CD8-positive, alpha-beta memory T cell (primary cell): ENCODE measurements at regions not wholly inside any gene's neighbourhood (a gene's known extent, or its start where the extent isn't known, plus 50 kb on each side); places are given as distances from the start of the nearest gene placed in this dataset.

ENCODE experiments used
- CTCF ChIA-PET: fragments of 350-600 bp; sonication (Branson Sonifier 250); formaldehyde crosslinking; loops from one replicate; lab custom pipeline; 2021; ENCODE audit warnings: antibody characterized with exemption; lab: Charles Lee
- POLR2A ChIA-PET: fragments of 350-600 bp; sonication (Branson Sonifier 250); formaldehyde crosslinking; loops from one replicate; lab custom pipeline; 2021; ENCODE audit warnings: antibody characterized with exemption; lab: Charles Lee
- DNase-seq, 5 donors: peaks; one replicate each; pipeline versions ENCODE4 v3.0.0 to v3.0.0-alpha.2; 2020 to 2022; ENCODE audit warnings: mixed read lengths in 1 of 5
- H3K27ac ChIP-seq: one replicate; pipeline ENCODE4 v1.7.0; 2013; ENCODE audit warnings: low read depth, mild to moderate bottlenecking, low read length, moderate library complexity
- H3K27me3 ChIP-seq: 2 replicates; pipeline ENCODE4 v1.7.0; 2013; ENCODE audit warnings: low read length, mild to moderate bottlenecking; ENCODE audit not compliant: insufficient read depth, poor library complexity, severe bottlenecking
- H3K36me3 ChIP-seq: 2 replicates; pipeline ENCODE4 v1.7.0; 2013; ENCODE audit warnings: mild to moderate bottlenecking, low read length, moderate library complexity; ENCODE audit not compliant: insufficient read depth
- H3K4me1 ChIP-seq: 2 replicates; pipeline ENCODE4 v1.7.0; 2013; ENCODE audit warnings: mild to moderate bottlenecking, low read length, moderate library complexity; ENCODE audit not compliant: insufficient read depth
- H3K4me3 ChIP-seq: 2 replicates; pipeline ENCODE4 v1.7.0; 2013; ENCODE audit warnings: mild to moderate bottlenecking, low read length
- H3K9me3 ChIP-seq: 2 replicates; pipeline ENCODE4 v1.7.0; 2013; ENCODE audit warnings: mild to moderate bottlenecking, low read length
- H3K27ac Mint-ChIP-seq, 8 donors: one replicate each; pipeline ENCODE4 v1.8.0; 2020 to 2021; ENCODE audit warnings: mixed read lengths in 8 of 8, mild to moderate bottlenecking in 6 of 8, inconsistent platforms in 3 of 8, moderate library complexity in 3 of 8
- H3K27me3 Mint-ChIP-seq, 2 donors: one replicate each; pipeline ENCODE4 v1.8.0; 2020 to 2021; ENCODE audit warnings: mixed read lengths in 2 of 2, mild to moderate bottlenecking in 1 of 2, moderate library complexity in 1 of 2
- H3K36me3 Mint-ChIP-seq, 3 donors: one replicate each; pipeline ENCODE4 v1.8.0; 2020 to 2021; ENCODE audit warnings: mixed read lengths in 3 of 3, inconsistent platforms in 1 of 3, mild to moderate bottlenecking in 1 of 3
- H3K4me1 Mint-ChIP-seq, 3 donors: one replicate each; pipeline ENCODE4 v1.8.0; 2020 to 2021; ENCODE audit warnings: mixed read lengths in 3 of 3, inconsistent platforms in 1 of 3, mild to moderate bottlenecking in 1 of 3
- H3K4me3 Mint-ChIP-seq, 7 donors: one replicate each; pipeline ENCODE4 v1.8.0; 2020 to 2021; ENCODE audit warnings: mixed read lengths in 7 of 7, mild to moderate bottlenecking in 6 of 7, moderate library complexity in 4 of 7, inconsistent platforms in 2 of 7
- H3K9me3 Mint-ChIP-seq, 5 donors: one replicate each; pipeline ENCODE4 v1.8.0; 2020 to 2022; ENCODE audit warnings: mixed read lengths in 5 of 5, mild to moderate bottlenecking in 3 of 5, moderate library complexity in 2 of 5, inconsistent platforms in 1 of 5

GRCh38 chr7:42468471-42468870 is 231.5 kb upstream of the GLI3 start:
- no peaks in the 10 kb centered on the region for H3K36me3 ChIP-seq
- Mint-ChIP-seq H3K4me1 (no peaks in the 10 kb centered on the region), H3K4me3 (no peak overlapping the region), H3K27me3 (peaks cover 0 to 1% of the 10 kb centered on the region in 2 donors), H3K36me3 (no peaks in the 10 kb centered on the region), H3K9me3 (peaks cover 0 to 4% (median 2%) of the 10 kb centered on the region in 5 donors), H3K27ac (no peak overlapping the region)
- CTCF ChIA-PET: no interaction called here
- no peak overlapping the region for H3K4me3 ChIP-seq
- DNase-seq: no peak
- no peak overlapping the region for H3K27ac ChIP-seq
- no peaks in the 10 kb centered on the region for H3K9me3 ChIP-seq
- no peaks in the 10 kb centered on the region for H3K27me3 ChIP-seq
- no peaks in the 10 kb centered on the region for H3K4me1 ChIP-seq
- POLR2A ChIA-PET: no interaction called here

DNA sequence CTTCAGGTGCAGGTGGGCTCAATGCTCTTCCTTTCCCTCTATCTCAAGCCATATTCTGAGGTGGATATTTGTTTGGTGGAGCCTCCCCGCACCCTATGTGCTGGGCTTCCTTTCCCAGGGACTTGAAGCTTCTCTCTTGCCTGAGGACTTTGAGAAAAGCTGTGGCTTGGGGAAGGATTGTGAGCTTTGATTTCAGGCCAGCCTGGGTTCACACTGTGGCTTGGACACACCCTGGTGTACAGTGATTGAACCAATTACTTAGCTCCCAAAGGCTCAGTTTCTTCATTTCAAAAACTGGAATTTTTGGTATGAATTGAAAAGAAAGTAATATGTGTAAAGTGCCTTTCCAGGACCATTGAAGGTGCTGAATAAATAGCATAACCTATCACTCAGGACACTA is 224.5 kb upstream of the GLI3 start:
- Histone ChIP-seq H3K27ac (no peak overlapping the region), H3K4me3 (no peak overlapping the region), H3K9me3 (no peaks in the 10 kb centered on the region), H3K4me1 (no peaks in the 10 kb centered on the region), H3K27me3 (no peaks in the 10 kb centered on the region), H3K36me3 (no peaks in the 10 kb centered on the region)
- ChIA-PET POLR2A (no interaction called here), CTCF (no interaction called here)
- H3K4me3 Mint-ChIP-seq: no peak overlapping the region
- peaks cover 0 to 8% (median 0%) of the 10 kb centered on the region in 5 donors for H3K9me3 Mint-ChIP-seq
- H3K27me3 Mint-ChIP-seq: peaks cover 0 to 1% of the 10 kb centered on the region in 2 donors
- DNase-seq: no peak
- H3K27ac Mint-ChIP-seq: no peak overlapping the region
- H3K36me3 Mint-ChIP-seq: no peaks in the 10 kb centered on the region
- no peaks in the 10 kb centered on the region for H3K4me1 Mint-ChIP-seq

GRCh38 chr7:42460933-42461332 is 223.9 kb upstream of the GLI3 start:
- no peak overlapping the region for H3K27ac ChIP-seq
- Mint-ChIP-seq H3K4me3 (no peak overlapping the region), H3K36me3 (no peaks in the 10 kb centered on the region), H3K4me1 (no peaks in the 10 kb centered on the region), H3K27me3 (peaks cover 0 to 1% of the 10 kb centered on the region in 2 donors), H3K9me3 (peaks cover 0 to 8% (median 0%) of the 10 kb centered on the region in 5 donors), H3K27ac (no peak overlapping the region)
- ChIA-PET POLR2A (no interaction called here), CTCF (no interaction called here)
- no peaks in the 10 kb centered on the region for H3K9me3 ChIP-seq
- H3K36me3 ChIP-seq: no peaks in the 10 kb centered on the region
- H3K4me1 ChIP-seq: no peaks in the 10 kb centered on the region
- no peak overlapping the region for H3K4me3 ChIP-seq
- no peaks in the 10 kb centered on the region for H3K27me3 ChIP-seq
- no peak for DNase-seq

GRCh38 chr7:42460148-42460547 is 223.1 kb upstream of the GLI3 start:
- H3K27me3 Mint-ChIP-seq: peaks cover 0 to 1% of the 10 kb centered on the region in 2 donors
- Histone ChIP-seq H3K4me3 (no peak overlapping the region), H3K4me1 (no peaks in the 10 kb centered on the region), H3K27ac (no peak overlapping the region), H3K27me3 (no peaks in the 10 kb centered on the region), H3K9me3 (no peaks in the 10 kb centered on the region), H3K36me3 (no peaks in the 10 kb centered on the region)
- H3K4me3 Mint-ChIP-seq: no peak overlapping the region
- ChIA-PET POLR2A (no interaction called here), CTCF (no interaction called here)
- DNase-seq: no peak
- H3K36me3 Mint-ChIP-seq: no peaks in the 10 kb centered on the region
- H3K9me3 Mint-ChIP-seq: peaks cover 0 to 8% (median 0%) of the 10 kb centered on the region in 5 donors
- H3K4me1 Mint-ChIP-seq: no peaks in the 10 kb centered on the region
- H3K27ac Mint-ChIP-seq: no peak overlapping the region

GRCh38 chr7:42457663-42458062 is 220.7 kb upstream of the GLI3 start:
- ChIA-PET CTCF (no interaction called here), POLR2A (no interaction called here)
- H3K9me3 Mint-ChIP-seq: peaks cover 0 to 6% (median 0%) of the 10 kb centered on the region in 5 donors
- no peak overlapping the region for H3K4me3 ChIP-seq
- peaks cover 0 to 4% (median 0%) of the 10 kb centered on the region in 3 donors for H3K4me1 Mint-ChIP-seq
- DNase-seq: no peak
- H3K27me3 ChIP-seq: no peaks in the 10 kb centered on the region
- peaks cover 0 to 3% of the 10 kb centered on the region in 2 donors for H3K27me3 Mint-ChIP-seq
- no peaks in the 10 kb centered on the region for H3K36me3 Mint-ChIP-seq
- H3K4me1 ChIP-seq: no peaks in the 10 kb centered on the region
- no peaks in the 10 kb centered on the region for H3K36me3 ChIP-seq
- no peak overlapping the region for H3K27ac ChIP-seq
- H3K27ac Mint-ChIP-seq: no peak overlapping the region
- H3K9me3 ChIP-seq: no peaks in the 10 kb centered on the region
- H3K4me3 Mint-ChIP-seq: no peak overlapping the region

DNA sequence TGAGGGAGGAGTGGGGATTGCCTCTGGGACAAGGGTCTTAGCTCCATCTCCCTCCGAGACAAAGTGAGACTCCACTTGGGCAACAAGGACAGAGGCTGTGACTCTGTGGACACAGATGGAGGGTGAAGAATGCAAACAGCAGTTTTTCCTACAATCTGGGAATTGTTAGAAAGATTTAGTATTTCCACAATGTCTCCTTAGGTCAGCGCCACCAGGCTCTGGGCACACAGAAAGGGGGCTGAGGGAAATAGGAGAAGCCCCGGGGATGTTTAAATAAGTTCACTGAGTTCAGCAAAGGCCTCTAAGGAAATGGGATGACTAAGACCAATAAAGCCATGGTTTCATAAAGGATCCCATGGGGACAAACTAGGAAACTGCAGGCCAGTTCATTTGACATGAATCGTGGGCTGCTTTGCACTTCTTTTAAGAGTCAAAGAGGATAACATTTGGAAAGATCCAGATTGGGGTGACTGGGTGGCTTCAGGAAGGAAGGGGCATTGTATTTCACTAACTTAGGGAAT is 219.8 kb upstream of the GLI3 start:
- Mint-ChIP-seq H3K27ac (no peak overlapping the region), H3K27me3 (peaks cover 0 to 2% of the 10 kb centered on the region in 2 donors), H3K9me3 (peaks cover 0 to 2% (median 0%) of the 10 kb centered on the region in 5 donors), H3K4me3 (no peak overlapping the region), H3K36me3 (no peaks in the 10 kb centered on the region), H3K4me1 (peaks cover 0 to 4% (median 0%) of the 10 kb centered on the region in 3 donors)
- Histone ChIP-seq H3K4me3 (no peak overlapping the region), H3K4me1 (no peaks in the 10 kb centered on the region), H3K27me3 (no peaks in the 10 kb centered on the region), H3K27ac (no peak overlapping the region), H3K9me3 (no peaks in the 10 kb centered on the region), H3K36me3 (no peaks in the 10 kb centered on the region)
- CTCF ChIA-PET: no interaction called here
- POLR2A ChIA-PET: no interaction called here
- DNase-seq: no peak

DNA sequence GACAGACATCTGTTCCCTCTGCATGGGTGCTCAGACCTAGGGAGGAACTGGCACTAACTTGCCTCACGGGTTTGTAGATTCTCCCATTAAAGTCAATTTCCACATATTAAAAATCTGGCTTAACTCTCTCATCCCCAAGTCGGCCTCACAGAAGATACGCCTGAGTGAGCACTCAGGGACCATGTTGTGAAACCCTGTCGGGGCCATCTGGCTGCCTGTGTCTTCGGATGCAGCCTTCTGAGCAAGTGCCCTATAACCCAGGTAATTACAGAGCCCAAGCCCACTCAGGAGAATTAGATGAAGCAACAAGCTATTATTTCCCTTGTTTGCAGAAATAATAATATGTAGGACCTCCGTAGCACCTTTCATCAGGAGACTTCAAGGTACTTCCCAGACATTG is 219.3 kb upstream of the GLI3 start:
- no peak overlapping the region for H3K27ac ChIP-seq
- no peaks in the 10 kb centered on the region for H3K4me1 ChIP-seq
- CTCF ChIA-PET: no interaction called here

DNA sequence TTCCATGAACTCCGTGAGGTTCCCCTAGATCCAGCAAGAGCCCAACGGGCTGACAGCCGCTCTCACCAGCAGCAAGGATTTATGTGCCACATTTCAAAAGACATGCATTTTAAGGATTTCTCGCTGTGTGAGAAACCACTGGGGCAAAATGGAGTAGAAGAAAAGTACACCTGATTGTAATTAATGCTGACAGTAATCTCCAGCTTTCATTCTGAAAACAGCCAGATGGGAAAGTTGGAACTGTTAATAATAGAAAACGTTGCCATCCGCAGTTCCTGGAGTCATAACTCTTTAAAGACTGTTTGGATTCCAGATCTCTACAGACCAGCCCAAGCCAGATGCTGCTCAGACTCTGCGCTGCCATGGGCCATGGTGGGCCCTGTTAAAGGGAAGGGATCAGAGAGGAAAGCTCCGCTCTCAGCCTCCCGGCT is 216.9 kb upstream of the GLI3 start:
- H3K9me3 ChIP-seq: no peaks in the 10 kb centered on the region
- no peak overlapping the region for H3K27ac ChIP-seq
- no peak for DNase-seq
- peaks cover 0 to 4% (median 0%) of the 10 kb centered on the region in 3 donors for H3K4me1 Mint-ChIP-seq
- no peaks in the 10 kb centered on the region for H3K4me1 ChIP-seq
- H3K36me3 ChIP-seq: no peaks in the 10 kb centered on the region
- no peak overlapping the region for H3K27ac Mint-ChIP-seq
- POLR2A ChIA-PET: interaction anchor here (0.6 kb wide), 1 partner anchor 201 kb away, joined by 3 read pairs; no protein-coding TSS in a partner anchor
- H3K4me3 Mint-ChIP-seq: no peak overlapping the region
- H3K4me3 ChIP-seq: no peak overlapping the region
- H3K27me3 Mint-ChIP-seq: peaks cover 0 to 2% of the 10 kb centered on the region in 2 donors
- peaks cover 0 to 2% (median 0%) of the 10 kb centered on the region in 5 donors for H3K9me3 Mint-ChIP-seq
- no peaks in the 10 kb centered on the region for H3K36me3 Mint-ChIP-seq
- no peaks in the 10 kb centered on the region for H3K27me3 ChIP-seq
- CTCF ChIA-PET: no interaction called here

More for the DNA sequence above, 219.3 kb upstream of the GLI3 start:
- Mint-ChIP-seq H3K27ac (no peak overlapping the region), H3K27me3 (peaks cover 0 to 2% of the 10 kb centered on the region in 2 donors), H3K9me3 (peaks cover 0 to 2% (median 0%) of the 10 kb centered on the region in 5 donors), H3K36me3 (no peaks in the 10 kb centered on the region), H3K4me1 (peaks cover 0 to 4% (median 0%) of the 10 kb centered on the region in 3 donors), H3K4me3 (no peak overlapping the region)
- DNase-seq: no peak
- POLR2A ChIA-PET: no interaction called here
- Histone ChIP-seq H3K27me3 (no peaks in the 10 kb centered on the region), H3K4me3 (no peak overlapping the region), H3K9me3 (no peaks in the 10 kb centered on the region), H3K36me3 (no peaks in the 10 kb centered on the region)
